ENCODE measurements at regions not wholly inside any gene's neighbourhood (a gene's known extent, or its start where the extent isn't known, plus 50 kb on each side); places are given as distances from the start of the nearest gene placed in this dataset.
"Not testable (repeated sequence)": the region's sequence is repeated elsewhere in the genome, so short reads cannot be mapped to it uniquely, and the experiment has no call there.

- H3K36me3 ChIP-seq (ENCODE audit: control insufficient read depth, insufficient read depth, low read length); H3K9ac ChIP-seq (ENCODE audit: low read depth, low read length); H3K4me3 ChIP-seq (ENCODE audit: low read depth, low read length); H3K27me3 ChIP-seq (ENCODE audit: control insufficient read depth, insufficient read depth, low read length); H3K27ac ChIP-seq (ENCODE audit: low read depth, low read length); H3K4me1 ChIP-seq (ENCODE audit: control insufficient read depth, insufficient read depth, low read length); H3K9me3 ChIP-seq (ENCODE audit: control insufficient read depth, insufficient read depth, low read length): not testable (repeated sequence)
These were observed 197.9 kb downstream of the BANP start for GRCh38 chr16:88149158-88149603.

DNA sequence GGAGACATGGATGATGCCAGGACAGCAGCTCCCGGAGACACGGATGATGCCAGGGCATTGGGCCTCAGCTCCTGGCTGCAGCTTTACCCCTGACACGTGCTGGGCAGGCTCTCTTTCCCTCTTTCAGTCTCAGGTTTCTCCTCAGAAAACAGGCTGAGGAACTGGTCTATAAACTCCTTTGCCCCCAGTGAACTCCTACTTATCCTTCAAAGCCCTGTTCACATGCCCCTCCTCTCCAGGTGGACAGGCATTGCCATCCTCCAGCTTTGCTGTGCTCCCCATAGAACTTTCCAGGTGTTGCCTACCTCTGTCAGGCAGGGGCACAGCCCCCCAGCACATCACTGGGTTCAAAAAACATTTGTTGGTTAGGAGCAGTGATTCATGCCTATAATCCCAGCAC, 198.4 kb downstream of the BANP start:
- H3K36me3 ChIP-seq (ENCODE audit: control insufficient read depth, insufficient read depth, low read length); H3K9ac ChIP-seq (ENCODE audit: low read depth, low read length); H3K9me3 ChIP-seq (ENCODE audit: control insufficient read depth, insufficient read depth, low read length); H3K27me3 ChIP-seq (ENCODE audit: control insufficient read depth, insufficient read depth, low read length); H3K4me1 ChIP-seq (ENCODE audit: control insufficient read depth, insufficient read depth, low read length); H3K4me3 ChIP-seq (ENCODE audit: low read depth, low read length); H3K27ac ChIP-seq (ENCODE audit: low read depth, low read length): not testable (repeated sequence)

GRCh38 chr16:88150456-88151128, 199.4 kb downstream of the BANP start:
- H3K27ac ChIP-seq (ENCODE audit: low read depth, low read length); H3K4me3 ChIP-seq (ENCODE audit: low read depth, low read length); H3K36me3 ChIP-seq (ENCODE audit: control insufficient read depth, insufficient read depth, low read length); H3K27me3 ChIP-seq (ENCODE audit: control insufficient read depth, insufficient read depth, low read length); H3K9me3 ChIP-seq (ENCODE audit: control insufficient read depth, insufficient read depth, low read length); H3K9ac ChIP-seq (ENCODE audit: low read depth, low read length); H3K4me1 ChIP-seq (ENCODE audit: control insufficient read depth, insufficient read depth, low read length): not testable (repeated sequence)

GRCh38 chr16:88151129-88151499, 199.9 kb downstream of the BANP start:
- not testable (repeated sequence) for H3K9ac ChIP-seq (ENCODE audit: low read depth, low read length); H3K4me3 ChIP-seq (ENCODE audit: low read depth, low read length); H3K27ac ChIP-seq (ENCODE audit: low read depth, low read length); H3K36me3 ChIP-seq (ENCODE audit: control insufficient read depth, insufficient read depth, low read length); H3K4me1 ChIP-seq (ENCODE audit: control insufficient read depth, insufficient read depth, low read length); H3K27me3 ChIP-seq (ENCODE audit: control insufficient read depth, insufficient read depth, low read length); H3K9me3 ChIP-seq (ENCODE audit: control insufficient read depth, insufficient read depth, low read length)

DNA sequence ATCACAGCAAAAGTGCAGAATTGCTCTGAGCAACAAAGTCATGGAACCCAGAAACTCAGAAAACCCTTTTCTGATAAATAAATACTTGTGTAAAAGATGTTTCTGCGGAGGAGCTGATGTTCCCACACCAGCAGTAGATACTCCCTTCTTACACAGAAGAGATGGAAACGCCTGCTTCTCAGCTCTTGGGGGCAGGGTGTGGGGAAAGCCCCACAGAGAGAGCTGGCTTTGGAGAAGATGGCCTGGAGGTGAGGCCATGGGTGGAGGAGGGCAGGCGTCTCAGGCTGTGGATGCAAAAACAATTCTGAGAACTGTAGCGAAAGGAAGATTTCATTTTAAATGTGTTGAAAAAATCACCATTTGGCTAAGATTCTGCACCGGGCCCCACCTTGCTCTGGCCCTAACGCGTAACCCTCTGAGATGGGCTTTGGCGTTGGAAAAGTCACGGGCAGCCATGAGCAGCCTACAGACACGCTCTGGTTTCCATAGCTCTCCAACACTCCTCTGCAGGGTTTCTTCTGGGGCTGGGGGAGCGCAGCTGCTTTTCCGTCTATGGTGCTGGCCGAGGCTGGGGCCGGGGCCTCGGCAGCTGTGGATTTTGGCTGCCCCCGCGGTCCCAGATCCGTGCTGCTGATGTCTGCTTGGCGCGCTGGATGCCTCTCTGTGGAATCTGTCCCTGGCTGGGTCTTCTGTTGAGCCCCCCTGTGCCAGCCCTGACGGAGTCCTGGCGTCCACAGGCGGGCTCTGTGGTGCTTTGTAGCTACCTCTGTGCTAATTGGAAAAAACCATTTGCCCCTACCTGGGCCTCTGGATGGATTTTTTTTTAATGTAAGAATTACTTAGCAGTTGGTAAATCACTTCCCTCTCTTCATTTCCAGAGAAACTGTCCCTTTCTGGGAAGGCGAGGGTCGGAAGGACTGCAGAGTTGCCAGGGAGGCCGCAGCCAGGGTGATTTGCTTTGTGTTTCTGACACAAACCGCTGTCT, 200.9 kb downstream of the BANP start:
- H3K4me1 ChIP-seq (ENCODE audit: control insufficient read depth, insufficient read depth, low read length); H3K27ac ChIP-seq (ENCODE audit: low read depth, low read length); H3K27me3 ChIP-seq (ENCODE audit: control insufficient read depth, insufficient read depth, low read length); H3K9ac ChIP-seq (ENCODE audit: low read depth, low read length); H3K4me3 ChIP-seq (ENCODE audit: low read depth, low read length); H3K36me3 ChIP-seq (ENCODE audit: control insufficient read depth, insufficient read depth, low read length); H3K9me3 ChIP-seq (ENCODE audit: control insufficient read depth, insufficient read depth, low read length): not testable (repeated sequence)

DNA sequence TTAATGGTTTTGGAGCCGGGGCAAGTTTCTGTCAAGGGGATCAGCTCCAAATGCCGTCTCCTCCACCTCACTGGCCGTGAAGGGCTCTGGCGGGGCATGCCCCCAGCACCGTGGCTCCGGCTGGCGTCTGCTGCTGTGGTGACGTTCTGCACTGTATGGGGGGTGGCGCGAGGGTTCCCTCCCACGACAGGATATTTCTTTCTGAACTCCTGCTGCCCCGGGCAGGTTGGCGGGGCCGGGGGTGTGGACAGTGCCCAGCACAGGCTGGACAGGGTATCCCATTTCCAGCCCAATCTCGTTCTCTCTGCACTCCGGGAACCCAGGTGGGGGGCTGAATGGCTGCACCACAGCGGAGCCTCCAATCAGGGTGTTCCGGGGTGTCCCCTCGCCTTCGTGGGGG, 201.6 kb downstream of the BANP start:
- H3K36me3 ChIP-seq (ENCODE audit: control insufficient read depth, insufficient read depth, low read length); H3K9me3 ChIP-seq (ENCODE audit: control insufficient read depth, insufficient read depth, low read length); H3K27me3 ChIP-seq (ENCODE audit: control insufficient read depth, insufficient read depth, low read length); H3K4me3 ChIP-seq (ENCODE audit: low read depth, low read length); H3K27ac ChIP-seq (ENCODE audit: low read depth, low read length); H3K9ac ChIP-seq (ENCODE audit: low read depth, low read length); H3K4me1 ChIP-seq (ENCODE audit: control insufficient read depth, insufficient read depth, low read length): not testable (repeated sequence)

- H3K9ac ChIP-seq (ENCODE audit: low read depth, low read length); H3K4me1 ChIP-seq (ENCODE audit: control insufficient read depth, insufficient read depth, low read length); H3K27ac ChIP-seq (ENCODE audit: low read depth, low read length); H3K27me3 ChIP-seq (ENCODE audit: control insufficient read depth, insufficient read depth, low read length); H3K9me3 ChIP-seq (ENCODE audit: control insufficient read depth, insufficient read depth, low read length); H3K4me3 ChIP-seq (ENCODE audit: low read depth, low read length); H3K36me3 ChIP-seq (ENCODE audit: control insufficient read depth, insufficient read depth, low read length): not testable (repeated sequence)
These were observed 202.3 kb downstream of the BANP start for GRCh38 chr16:88153516-88153915.

- not testable (repeated sequence) for H3K9ac ChIP-seq (ENCODE audit: low read depth, low read length); H3K4me1 ChIP-seq (ENCODE audit: control insufficient read depth, insufficient read depth, low read length); H3K4me3 ChIP-seq (ENCODE audit: low read depth, low read length); H3K9me3 ChIP-seq (ENCODE audit: control insufficient read depth, insufficient read depth, low read length); H3K27me3 ChIP-seq (ENCODE audit: control insufficient read depth, insufficient read depth, low read length); H3K27ac ChIP-seq (ENCODE audit: low read depth, low read length); H3K36me3 ChIP-seq (ENCODE audit: control insufficient read depth, insufficient read depth, low read length)
These were observed 203.7 kb downstream of the BANP start for GRCh38 chr16:88154886-88155285.

GRCh38 chr16:88155681-88156080, 204.4 kb downstream of the BANP start:
- H3K9me3 ChIP-seq (ENCODE audit: control insufficient read depth, insufficient read depth, low read length); H3K4me3 ChIP-seq (ENCODE audit: low read depth, low read length); H3K27me3 ChIP-seq (ENCODE audit: control insufficient read depth, insufficient read depth, low read length); H3K36me3 ChIP-seq (ENCODE audit: control insufficient read depth, insufficient read depth, low read length); H3K9ac ChIP-seq (ENCODE audit: low read depth, low read length); H3K27ac ChIP-seq (ENCODE audit: low read depth, low read length); H3K4me1 ChIP-seq (ENCODE audit: control insufficient read depth, insufficient read depth, low read length): not testable (repeated sequence)

DNA sequence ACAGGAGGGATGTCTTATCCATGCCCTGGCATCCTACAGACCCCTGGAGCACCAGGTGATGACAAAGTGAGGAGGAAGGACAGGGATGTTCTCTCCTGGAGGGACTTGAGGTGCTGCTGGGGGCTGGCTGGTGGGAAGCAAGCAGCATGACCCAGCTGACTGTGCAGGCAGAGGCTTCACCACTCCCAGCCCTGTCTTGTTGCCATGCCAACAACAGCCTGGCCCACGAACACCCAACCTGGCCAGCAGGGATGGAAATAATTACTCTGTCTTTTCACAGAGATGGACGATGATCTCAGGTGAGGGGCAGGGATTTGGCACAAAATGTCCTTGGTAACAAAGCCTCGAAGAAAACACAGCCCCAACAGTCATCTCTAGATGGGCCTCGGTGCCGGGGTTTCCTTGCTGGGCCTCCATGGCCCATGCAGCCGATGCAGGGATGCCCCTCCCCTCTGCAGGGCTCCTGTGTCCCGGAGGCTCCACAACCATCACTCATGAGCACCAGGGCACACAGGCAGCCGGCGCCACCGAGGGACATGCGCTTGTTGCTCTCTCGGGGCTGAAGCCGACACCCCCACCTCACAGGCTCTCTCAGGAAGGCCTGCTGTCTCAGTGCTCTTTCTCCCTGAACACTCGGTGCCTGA, 205.5 kb downstream of the BANP start:
- H3K36me3 ChIP-seq (ENCODE audit: control insufficient read depth, insufficient read depth, low read length); H3K27ac ChIP-seq (ENCODE audit: low read depth, low read length); H3K9me3 ChIP-seq (ENCODE audit: control insufficient read depth, insufficient read depth, low read length); H3K9ac ChIP-seq (ENCODE audit: low read depth, low read length); H3K27me3 ChIP-seq (ENCODE audit: control insufficient read depth, insufficient read depth, low read length); H3K4me1 ChIP-seq (ENCODE audit: control insufficient read depth, insufficient read depth, low read length); H3K4me3 ChIP-seq (ENCODE audit: low read depth, low read length): not testable (repeated sequence)

GRCh38 chr16:88157686-88158085, 206.5 kb downstream of the BANP start:
- not testable (repeated sequence) for H3K9ac ChIP-seq (ENCODE audit: low read depth, low read length); H3K9me3 ChIP-seq (ENCODE audit: control insufficient read depth, insufficient read depth, low read length); H3K4me1 ChIP-seq (ENCODE audit: control insufficient read depth, insufficient read depth, low read length); H3K27ac ChIP-seq (ENCODE audit: low read depth, low read length); H3K4me3 ChIP-seq (ENCODE audit: low read depth, low read length); H3K36me3 ChIP-seq (ENCODE audit: control insufficient read depth, insufficient read depth, low read length); H3K27me3 ChIP-seq (ENCODE audit: control insufficient read depth, insufficient read depth, low read length)
